Panc1 (cell line): ENCODE measurements at regions not wholly inside any gene's neighbourhood (a gene's known extent, or its start where the extent isn't known, plus 50 kb on each side); places are given as distances from the start of the nearest gene placed in this dataset.

Experiments
- ATAC-seq: fragments of 200-7000 bp; cut with Tn5 transposase; 2 replicates; pipeline ENCODE4 v1.9.1; 2020; ENCODE audit warnings: mild to moderate bottlenecking, moderate library complexity
- BruUV-seq: library from RNA; stranded (reverse); fragments of 400-500 nt; replicated peaks from 2 replicates; lab custom pipeline; 2021; lab: Mats Ljungman, UMichigan
- CTCF ChIA-PET: fragments of 300-600 bp; sonication (Branson Sonifier 250); formaldehyde crosslinking; loops from one replicate; lab custom pipeline; 2022; ENCODE audit warnings: antibody characterized with exemption; lab: Charles Lee
- POLR2A ChIA-PET: fragments of 300-600 bp; sonication (Branson Sonifier 250); formaldehyde crosslinking; loops from one replicate; lab custom pipeline; 2022; ENCODE audit warnings: antibody characterized with exemption; lab: Charles Lee
- DNase-seq: peaks from one replicate; pipeline ENCODE4 v3.0.0-alpha.2; 2010; ENCODE audit warnings: low read depth, low spot score
- H3K27ac ChIP-seq: 2 replicates; pipeline ENCODE4 v1.5.1; 2011; ENCODE audit warnings: mild to moderate bottlenecking, low read length, inconsistent platforms
- H3K27me3 ChIP-seq: fragments of 200-500 bp; sonication (Bioruptor generic); 2 replicates; pipeline ENCODE4 v1.6.0; 2014; ENCODE audit warnings: low read length, inconsistent platforms; ENCODE audit not compliant: control insufficient read depth, insufficient read depth
- H3K36me3 ChIP-seq: fragments of 200-500 bp; sonication (Bioruptor generic); 2 replicates; pipeline ENCODE4 v1.5.1; 2014; ENCODE audit warnings: inconsistent platforms, mild to moderate bottlenecking, low read length, moderate library complexity; ENCODE audit not compliant: control insufficient read depth, insufficient read depth
- H3K4me1 ChIP-seq: 2 replicates; pipeline ENCODE4 v1.5.1; 2011; ENCODE audit warnings: inconsistent platforms, mild to moderate bottlenecking, low read length, moderate library complexity; ENCODE audit not compliant: control insufficient read depth, insufficient read depth
- H3K4me3 ChIP-seq, 2 experiments: 2 replicates each; pipeline ENCODE4 v1.5.1; 2011 to 2012; ENCODE audit warnings: low read depth in 2 of 2, low read length in 2 of 2, mild to moderate bottlenecking in 2 of 2, inconsistent platforms in 1 of 2, moderate library complexity in 1 of 2
- H3K9me3 ChIP-seq: fragments of 200-500 bp; sonication (Bioruptor generic); 2 replicates; pipeline ENCODE4 v1.5.1; 2014; ENCODE audit warnings: low read depth, mild to moderate bottlenecking, inconsistent platforms, low read length, moderate library complexity; ENCODE audit not compliant: control insufficient read depth, insufficient read depth
- POLR2AphosphoS5 ChIP-seq: IDR thresholded peaks from 2 replicates; pipeline ENCODE4 v1.6.1; 2012; ENCODE audit warnings: mild to moderate bottlenecking, low read depth, low read length, moderate library complexity
- SIN3A ChIP-seq: IDR thresholded peaks from 2 replicates; pipeline ENCODE4 v1.6.1; 2012; ENCODE audit warnings: low read depth, mild to moderate bottlenecking, low read length, moderate library complexity, borderline replicate concordance; ENCODE audit not compliant: insufficient read depth
- TCF7L2 ChIP-seq: IDR thresholded peaks from 2 replicates; pipeline ENCODE4 v1.6.1; 2011; ENCODE audit warnings: mild to moderate bottlenecking, low read depth, low read length, inconsistent platforms
- in situ Hi-C: cut with HindIII; loops from 2 replicates; pipeline ENCODE4 v1.10.0; 2016; ENCODE audit warnings: low sequenced_read_pairs, low pct_unique_long_range_greater_than_20kb
- intact Hi-C: fragments of 100-400 bp; cut with micrococcal nuclease; formaldehyde crosslinking; loops from one replicate; pipeline ENCODE4 v1.10.0; 2022; ENCODE audit not compliant: unreplicated experiment
- TF ChIP-seq, protein P1 (sequence below): fragments of 450-650 bp; IDR thresholded peaks from 2 replicates; pipeline ENCODE4 v1.5.1; 2017; ENCODE audit warnings: mild to moderate bottlenecking
- TF ChIP-seq, protein P2 (sequence below), 2 experiments: IDR thresholded peaks; 2 replicates each; pipeline ENCODE4 v1.6.1; 2011 to 2012; ENCODE audit warnings: low read depth in 2 of 2, control low read depth in 1 of 2, low read length in 1 of 2, mild to moderate bottlenecking in 1 of 2, moderate library complexity in 1 of 2; ENCODE audit not compliant: insufficient read depth in 1 of 2

DNA sequence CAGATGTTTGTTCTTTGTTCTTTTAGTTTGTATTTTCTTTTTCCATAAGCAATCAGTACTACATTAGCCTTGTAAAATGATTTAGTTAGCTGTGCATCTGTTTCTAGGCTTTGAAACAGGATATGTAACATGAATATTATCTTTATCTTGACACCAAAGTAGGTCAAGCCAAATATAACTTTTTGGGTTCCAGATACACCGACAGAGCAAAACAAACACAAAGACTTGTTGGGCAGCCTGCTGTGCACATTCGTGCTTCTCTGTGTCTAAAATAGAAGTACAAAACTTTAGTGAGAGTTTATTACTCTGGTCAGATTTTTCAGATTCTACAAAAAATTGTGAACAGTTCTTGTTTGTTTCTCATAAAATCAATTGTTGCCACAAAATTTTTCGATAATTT is 1059.3 kb upstream of the GYPC start:
- in situ Hi-C loops, result no loop called here

DNA sequence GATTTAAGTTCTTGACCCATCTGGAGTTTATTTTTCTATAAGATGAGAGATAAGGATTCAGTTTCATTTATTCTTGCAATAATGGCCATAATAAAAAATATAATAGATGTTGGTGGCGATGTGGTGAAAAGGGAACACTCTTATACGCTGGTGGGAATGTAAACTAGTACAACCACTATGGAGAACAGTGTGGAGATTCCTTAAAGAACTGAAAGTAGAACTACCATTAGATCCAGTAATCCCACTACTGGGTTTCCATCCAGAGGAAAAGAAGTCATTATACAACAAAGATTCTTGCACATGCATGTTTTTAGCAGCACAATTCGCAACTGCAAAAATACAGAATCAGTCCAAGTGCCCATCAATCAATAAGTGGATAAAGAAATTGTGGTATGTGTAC is 1040.5 kb upstream of the GYPC start:
- H3K27ac ChIP-seq, result no peak overlapping the region
- no peaks in the 10 kb centered on the region for H3K9me3 ChIP-seq
- H3K4me1 ChIP-seq, result no peaks in the 10 kb centered on the region
- CTCF ChIA-PET, result no interaction called here
- no peaks in the 10 kb centered on the region for H3K36me3 ChIP-seq
- BruUV-seq, result no TSS peak
- POLR2A ChIA-PET, result no interaction called here
- in situ Hi-C loops (no loop called here), intact Hi-C loops (no loop called here)
- H3K4me3 ChIP-seq, result no peak overlapping the region
- DNase-seq (no peak), ATAC-seq (no peak)
- no peak for TF ChIP-seq SIN3A
- TF ChIP-seq, protein P1, sequence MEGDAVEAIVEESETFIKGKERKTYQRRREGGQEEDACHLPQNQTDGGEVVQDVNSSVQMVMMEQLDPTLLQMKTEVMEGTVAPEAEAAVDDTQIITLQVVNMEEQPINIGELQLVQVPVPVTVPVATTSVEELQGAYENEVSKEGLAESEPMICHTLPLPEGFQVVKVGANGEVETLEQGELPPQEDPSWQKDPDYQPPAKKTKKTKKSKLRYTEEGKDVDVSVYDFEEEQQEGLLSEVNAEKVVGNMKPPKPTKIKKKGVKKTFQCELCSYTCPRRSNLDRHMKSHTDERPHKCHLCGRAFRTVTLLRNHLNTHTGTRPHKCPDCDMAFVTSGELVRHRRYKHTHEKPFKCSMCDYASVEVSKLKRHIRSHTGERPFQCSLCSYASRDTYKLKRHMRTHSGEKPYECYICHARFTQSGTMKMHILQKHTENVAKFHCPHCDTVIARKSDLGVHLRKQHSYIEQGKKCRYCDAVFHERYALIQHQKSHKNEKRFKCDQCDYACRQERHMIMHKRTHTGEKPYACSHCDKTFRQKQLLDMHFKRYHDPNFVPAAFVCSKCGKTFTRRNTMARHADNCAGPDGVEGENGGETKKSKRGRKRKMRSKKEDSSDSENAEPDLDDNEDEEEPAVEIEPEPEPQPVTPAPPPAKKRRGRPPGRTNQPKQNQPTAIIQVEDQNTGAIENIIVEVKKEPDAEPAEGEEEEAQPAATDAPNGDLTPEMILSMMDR, result no peak
- H3K27me3 ChIP-seq, result no peaks in the 10 kb centered on the region

More for the DNA sequence above, 1059.3 kb upstream of the GYPC start:
- no peaks in the 10 kb centered on the region for H3K9me3 ChIP-seq
- H3K27ac ChIP-seq, result no peak overlapping the region
- H3K27me3 ChIP-seq, result no peaks in the 10 kb centered on the region
- intact Hi-C loops, result no loop called here
- ChIA-PET CTCF (no interaction called here), POLR2A (no interaction called here)
- no TSS peak for BruUV-seq
- no peaks in the 10 kb centered on the region for H3K36me3 ChIP-seq
- no peak for TF ChIP-seq SIN3A
- no peak for TF ChIP-seq POLR2AphosphoS5
- TF ChIP-seq TCF7L2, result no peak
- TF ChIP-seq, protein P1, result no peak
- TF ChIP-seq, protein P2, sequence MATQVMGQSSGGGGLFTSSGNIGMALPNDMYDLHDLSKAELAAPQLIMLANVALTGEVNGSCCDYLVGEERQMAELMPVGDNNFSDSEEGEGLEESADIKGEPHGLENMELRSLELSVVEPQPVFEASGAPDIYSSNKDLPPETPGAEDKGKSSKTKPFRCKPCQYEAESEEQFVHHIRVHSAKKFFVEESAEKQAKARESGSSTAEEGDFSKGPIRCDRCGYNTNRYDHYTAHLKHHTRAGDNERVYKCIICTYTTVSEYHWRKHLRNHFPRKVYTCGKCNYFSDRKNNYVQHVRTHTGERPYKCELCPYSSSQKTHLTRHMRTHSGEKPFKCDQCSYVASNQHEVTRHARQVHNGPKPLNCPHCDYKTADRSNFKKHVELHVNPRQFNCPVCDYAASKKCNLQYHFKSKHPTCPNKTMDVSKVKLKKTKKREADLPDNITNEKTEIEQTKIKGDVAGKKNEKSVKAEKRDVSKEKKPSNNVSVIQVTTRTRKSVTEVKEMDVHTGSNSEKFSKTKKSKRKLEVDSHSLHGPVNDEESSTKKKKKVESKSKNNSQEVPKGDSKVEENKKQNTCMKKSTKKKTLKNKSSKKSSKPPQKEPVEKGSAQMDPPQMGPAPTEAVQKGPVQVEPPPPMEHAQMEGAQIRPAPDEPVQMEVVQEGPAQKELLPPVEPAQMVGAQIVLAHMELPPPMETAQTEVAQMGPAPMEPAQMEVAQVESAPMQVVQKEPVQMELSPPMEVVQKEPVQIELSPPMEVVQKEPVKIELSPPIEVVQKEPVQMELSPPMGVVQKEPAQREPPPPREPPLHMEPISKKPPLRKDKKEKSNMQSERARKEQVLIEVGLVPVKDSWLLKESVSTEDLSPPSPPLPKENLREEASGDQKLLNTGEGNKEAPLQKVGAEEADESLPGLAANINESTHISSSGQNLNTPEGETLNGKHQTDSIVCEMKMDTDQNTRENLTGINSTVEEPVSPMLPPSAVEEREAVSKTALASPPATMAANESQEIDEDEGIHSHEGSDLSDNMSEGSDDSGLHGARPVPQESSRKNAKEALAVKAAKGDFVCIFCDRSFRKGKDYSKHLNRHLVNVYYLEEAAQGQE (IDR thresholded peaks at IDR 0.05; ENCODE audit: insufficient read depth in 1 of 2, low read depth in 2 of 2, low read length in 1 of 2), result no peak
- ATAC-seq (no peak), DNase-seq (no peak)
- H3K4me1 ChIP-seq, result no peaks in the 10 kb centered on the region
- H3K4me3 ChIP-seq, result no peak overlapping the region

DNA sequence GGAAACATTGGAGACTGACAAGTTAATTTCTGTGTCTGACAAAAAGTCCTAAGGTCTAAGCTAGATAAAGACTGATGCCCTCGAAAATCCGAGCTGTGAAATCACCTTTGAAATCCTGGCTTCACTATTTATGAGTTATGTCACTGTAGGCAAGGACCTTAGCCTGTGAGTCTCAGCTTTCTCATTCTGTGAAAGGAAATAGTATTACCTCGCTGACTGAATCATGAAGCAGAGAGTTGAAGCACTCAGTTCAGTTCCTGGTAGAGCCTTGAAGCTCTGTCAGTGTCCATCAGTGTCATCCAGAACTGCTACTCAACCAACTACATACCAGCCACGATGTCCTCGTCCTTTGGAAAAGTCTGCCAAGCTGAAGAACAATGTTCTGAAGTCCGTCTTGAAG is 1025.6 kb upstream of the GYPC start:
- no peaks in the 10 kb centered on the region for H3K9me3 ChIP-seq
- no peak for DNase-seq
- H3K27ac ChIP-seq, result no peak overlapping the region
- H3K4me3 ChIP-seq, result no peak overlapping the region
- ChIA-PET POLR2A (no interaction called here), CTCF (no interaction called here)
- TF ChIP-seq, protein P1, result no peak
- TF ChIP-seq TCF7L2 (no peak), POLR2AphosphoS5 (no peak), SIN3A (no peak)
- TF ChIP-seq, protein P2 (IDR thresholded peaks at IDR 0.05; ENCODE audit: insufficient read depth in 1 of 2, low read depth in 2 of 2, low read length in 1 of 2), result no peak
- H3K4me1 ChIP-seq, result no peaks in the 10 kb centered on the region
- BruUV-seq, result no TSS peak
- H3K27me3 ChIP-seq, result no peaks in the 10 kb centered on the region
- in situ Hi-C loops, result no loop called here
- intact Hi-C loops, result no loop called here
- H3K36me3 ChIP-seq, result no peaks in the 10 kb centered on the region
- no peak for ATAC-seq
